ENCODE measurements at regions not wholly inside any gene's neighbourhood (a gene's known extent, or its start where the extent isn't known, plus 50 kb on each side); places are given as distances from the start of the nearest gene placed in this dataset.

- TF ChIP-seq CTCF (IDR thresholded peaks at IDR 0.05) = no peak
- TF ChIP-seq POLR2A (IDR thresholded peaks at IDR 0.05) = no peak
- no peak for TF ChIP-seq POLR2AphosphoS5 (IDR thresholded peaks at IDR 0.05)
- TF ChIP-seq EP300 (IDR thresholded peaks at IDR 0.05) = no peak
These were observed 458.3 kb upstream of the ADAMTS5 start for GRCh38 chr21:27425172-27425571.
